HFFc6 (cell line): ENCODE measurements at regions not wholly inside any gene's neighbourhood (a gene's known extent, or its start where the extent isn't known, plus 50 kb on each side); places are given as distances from the start of the nearest gene placed in this dataset.

Source experiments
- DNase-seq: peaks from one replicate; pipeline ENCODE4 v3.0.0-alpha.2; 2018
- H3K27ac Mint-ChIP-seq: 2 replicates; pipeline ENCODE4 v1.8.0; 2020; ENCODE audit warnings: mild to moderate bottlenecking, mixed read lengths
- H3K27me3 Mint-ChIP-seq: 2 replicates; pipeline ENCODE4 v1.8.0; 2021; ENCODE audit warnings: mild to moderate bottlenecking, moderate library complexity, mixed read lengths; ENCODE audit not compliant: insufficient read depth
- H3K36me3 Mint-ChIP-seq: 2 replicates; pipeline ENCODE4 v1.8.0; 2021; ENCODE audit warnings: low read depth, mixed read lengths
- H3K4me1 Mint-ChIP-seq: 2 replicates; pipeline ENCODE4 v1.8.0; 2020; ENCODE audit warnings: low read depth, mixed read lengths
- H3K4me3 Mint-ChIP-seq: 2 replicates; pipeline ENCODE4 v1.8.0; 2020; ENCODE audit warnings: mild to moderate bottlenecking, moderate library complexity, mixed read lengths
- H3K9me3 Mint-ChIP-seq: 2 replicates; pipeline ENCODE4 v1.8.0; 2020; ENCODE audit warnings: mild to moderate bottlenecking, mixed read lengths
- TF ChIP-seq, protein P1 (sequence below): fragments of 200-600 bp; sonication (generic); IDR thresholded peaks from 2 replicates; pipeline ENCODE4 v1.5.0; 2021; ENCODE audit warnings: antibody characterized with exemption, mild to moderate bottlenecking

DNA sequence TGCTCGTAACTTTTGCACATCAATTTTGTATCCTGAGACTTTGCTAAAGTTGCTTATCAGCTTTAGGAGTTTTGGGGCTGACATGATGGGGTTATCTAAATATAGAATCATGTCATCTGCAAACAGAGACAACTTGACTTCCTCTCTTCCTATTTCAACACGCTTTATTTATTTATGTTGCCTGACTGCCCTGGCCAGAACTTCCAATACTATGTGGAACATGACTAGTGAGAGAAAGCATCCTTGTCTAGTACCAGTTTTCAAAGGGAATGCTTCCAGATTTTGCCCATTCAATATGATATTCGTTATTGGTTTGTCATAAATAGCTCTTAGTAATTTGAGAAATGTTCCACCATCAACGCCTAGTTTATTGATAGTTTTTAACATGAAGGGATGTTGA lies 65.4 kb upstream of the CDH12 start:
- Mint-ChIP-seq H3K9me3 (peaks cover 50% of the 10 kb centered on the region), H3K27ac (no peak overlapping the region), H3K4me3 (no peak overlapping the region), H3K27me3 (no peaks in the 10 kb centered on the region), H3K4me1 (no peaks in the 10 kb centered on the region), H3K36me3 (no peaks in the 10 kb centered on the region)
- no peak for DNase-seq
- TF ChIP-seq, protein P1, sequence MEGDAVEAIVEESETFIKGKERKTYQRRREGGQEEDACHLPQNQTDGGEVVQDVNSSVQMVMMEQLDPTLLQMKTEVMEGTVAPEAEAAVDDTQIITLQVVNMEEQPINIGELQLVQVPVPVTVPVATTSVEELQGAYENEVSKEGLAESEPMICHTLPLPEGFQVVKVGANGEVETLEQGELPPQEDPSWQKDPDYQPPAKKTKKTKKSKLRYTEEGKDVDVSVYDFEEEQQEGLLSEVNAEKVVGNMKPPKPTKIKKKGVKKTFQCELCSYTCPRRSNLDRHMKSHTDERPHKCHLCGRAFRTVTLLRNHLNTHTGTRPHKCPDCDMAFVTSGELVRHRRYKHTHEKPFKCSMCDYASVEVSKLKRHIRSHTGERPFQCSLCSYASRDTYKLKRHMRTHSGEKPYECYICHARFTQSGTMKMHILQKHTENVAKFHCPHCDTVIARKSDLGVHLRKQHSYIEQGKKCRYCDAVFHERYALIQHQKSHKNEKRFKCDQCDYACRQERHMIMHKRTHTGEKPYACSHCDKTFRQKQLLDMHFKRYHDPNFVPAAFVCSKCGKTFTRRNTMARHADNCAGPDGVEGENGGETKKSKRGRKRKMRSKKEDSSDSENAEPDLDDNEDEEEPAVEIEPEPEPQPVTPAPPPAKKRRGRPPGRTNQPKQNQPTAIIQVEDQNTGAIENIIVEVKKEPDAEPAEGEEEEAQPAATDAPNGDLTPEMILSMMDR: no peak

DNA sequence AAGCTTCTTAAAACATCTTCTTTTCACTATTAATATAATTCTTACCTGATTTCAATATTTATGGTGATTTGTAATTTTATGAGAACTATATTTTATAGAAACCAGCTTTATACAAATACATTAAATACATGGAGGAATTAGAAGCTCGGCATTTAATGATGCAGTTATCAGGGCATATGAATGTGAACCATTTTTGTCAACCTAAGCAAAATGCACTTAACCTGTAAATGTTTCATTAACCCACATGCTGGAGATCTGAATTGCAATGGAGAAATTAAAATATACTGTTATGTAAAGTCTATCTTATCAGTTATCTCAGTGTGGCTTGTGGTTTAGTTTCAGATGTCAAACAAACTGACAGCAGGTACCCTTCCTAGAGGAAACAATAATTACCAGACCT lies 63.2 kb upstream of the CDH12 start:
- H3K4me3 Mint-ChIP-seq: no peak overlapping the region
- DNase-seq: no peak
- TF ChIP-seq, protein P1: no peak
- no peaks in the 10 kb centered on the region for H3K4me1 Mint-ChIP-seq
- H3K36me3 Mint-ChIP-seq: no peaks in the 10 kb centered on the region
- H3K27ac Mint-ChIP-seq: no peak overlapping the region
- no peaks in the 10 kb centered on the region for H3K27me3 Mint-ChIP-seq
- H3K9me3 Mint-ChIP-seq: peaks cover 34% of the 10 kb centered on the region

DNA sequence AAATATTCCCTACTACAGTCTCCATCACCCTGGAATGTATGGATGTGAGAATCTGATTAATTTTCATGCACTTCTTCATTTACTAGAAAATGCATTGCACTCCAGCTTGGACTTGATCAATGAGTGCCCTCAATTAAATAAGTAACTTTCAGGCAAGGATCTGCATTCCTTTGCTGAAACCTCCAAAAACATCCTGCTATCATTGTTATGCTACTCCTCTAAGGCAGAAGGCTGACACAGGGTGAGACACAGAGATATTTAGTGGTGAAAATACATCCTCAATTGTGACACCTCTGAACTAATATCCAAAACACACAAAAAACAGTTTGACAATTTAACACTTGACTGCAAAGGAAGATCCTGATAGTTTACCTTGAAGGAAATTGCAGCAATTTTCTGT lies 57.9 kb upstream of the CDH12 start:
- Mint-ChIP-seq H3K27ac (no peak overlapping the region), H3K4me1 (no peaks in the 10 kb centered on the region), H3K9me3 (peaks cover 23% of the 10 kb centered on the region), H3K27me3 (no peaks in the 10 kb centered on the region), H3K36me3 (no peaks in the 10 kb centered on the region), H3K4me3 (no peak overlapping the region)
- DNase-seq: no peak
- TF ChIP-seq, protein P1: no peak

DNA sequence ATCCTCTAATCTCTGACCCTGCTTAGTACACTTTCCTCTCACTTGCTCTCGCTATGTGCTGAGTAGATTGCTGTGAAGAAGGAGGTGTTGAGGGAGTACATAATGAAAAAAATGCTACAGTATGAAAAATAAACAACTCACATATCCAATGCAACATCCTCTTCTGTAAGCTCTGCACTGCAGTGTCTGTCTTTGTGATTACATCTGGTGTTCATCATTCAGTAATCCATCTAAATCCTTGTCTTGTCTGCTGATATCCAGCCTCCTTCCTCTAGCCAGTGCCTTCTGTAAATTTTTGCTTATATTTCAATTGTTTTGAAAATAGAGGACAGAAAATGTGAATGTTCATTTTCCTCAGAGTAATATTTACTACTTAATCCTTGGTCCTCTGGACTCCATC lies 57.4 kb upstream of the CDH12 start:
- TF ChIP-seq, protein P1: no peak
- Mint-ChIP-seq H3K36me3 (no peaks in the 10 kb centered on the region), H3K4me1 (no peaks in the 10 kb centered on the region), H3K4me3 (no peak overlapping the region), H3K27me3 (no peaks in the 10 kb centered on the region), H3K27ac (no peak overlapping the region), H3K9me3 (peaks cover 25% of the 10 kb centered on the region)
- no peak for DNase-seq

DNA sequence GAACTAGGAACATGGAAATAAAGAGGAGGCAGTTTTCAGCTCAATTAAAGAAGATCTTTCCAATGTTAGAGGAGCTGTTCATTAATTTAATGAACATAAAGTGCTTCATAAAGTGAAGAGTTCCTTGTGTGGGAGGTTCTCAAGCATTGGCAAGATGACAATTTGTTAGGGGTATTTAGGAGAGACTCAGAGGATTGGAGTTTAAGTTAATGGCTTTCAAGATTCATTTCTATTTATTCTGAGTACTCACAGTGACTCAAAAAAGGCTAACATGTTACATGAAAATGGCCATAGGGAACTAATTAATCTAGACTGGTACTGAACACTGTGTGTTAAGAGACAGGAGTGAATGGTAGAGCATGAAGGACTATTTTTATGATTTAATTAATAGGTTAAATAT lies 55.4 kb upstream of the CDH12 start:
- Mint-ChIP-seq H3K27me3 (no peaks in the 10 kb centered on the region), H3K27ac (no peak overlapping the region), H3K4me3 (no peak overlapping the region), H3K9me3 (peaks cover 33% of the 10 kb centered on the region), H3K36me3 (no peaks in the 10 kb centered on the region), H3K4me1 (no peaks in the 10 kb centered on the region)
- DNase-seq: no peak
- TF ChIP-seq, protein P1: no peak

DNA sequence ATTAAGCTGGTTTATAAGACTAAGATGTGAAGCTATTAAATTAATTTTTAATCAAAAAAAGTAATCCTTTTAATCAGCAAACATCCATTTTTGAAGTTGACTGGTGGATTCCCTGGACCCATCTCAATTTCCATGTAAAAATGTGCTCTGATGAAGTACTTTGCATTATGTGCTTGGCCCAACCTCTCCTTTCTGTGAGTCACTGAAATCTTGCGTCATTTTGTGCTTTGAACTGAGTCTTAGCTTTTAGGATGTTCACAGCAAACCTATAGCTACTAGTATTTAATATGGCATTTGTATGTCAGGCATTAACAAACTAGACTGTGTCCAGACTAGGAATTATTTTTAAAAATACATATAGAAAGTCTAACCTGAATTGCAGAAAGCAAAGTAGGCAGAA lies 55.0 kb upstream of the CDH12 start:
- no peak overlapping the region for H3K4me3 Mint-ChIP-seq
- H3K36me3 Mint-ChIP-seq: no peaks in the 10 kb centered on the region
- no peaks in the 10 kb centered on the region for H3K27me3 Mint-ChIP-seq
- no peak for DNase-seq
- no peaks in the 10 kb centered on the region for H3K4me1 Mint-ChIP-seq
- TF ChIP-seq, protein P1: no peak
- H3K27ac Mint-ChIP-seq: no peak overlapping the region
- H3K9me3 Mint-ChIP-seq: peaks cover 33% of the 10 kb centered on the region
